RPMI7951 (cell line): ENCODE measurements at regions not wholly inside any gene's neighbourhood (a gene's known extent, or its start where the extent isn't known, plus 50 kb on each side); places are given as distances from the start of the nearest gene placed in this dataset.

Experiments used
- DNase-seq: peaks from one replicate; pipeline ENCODE4 v3.0.0-alpha.2; 2012; ENCODE audit warnings: low read depth

DNA sequence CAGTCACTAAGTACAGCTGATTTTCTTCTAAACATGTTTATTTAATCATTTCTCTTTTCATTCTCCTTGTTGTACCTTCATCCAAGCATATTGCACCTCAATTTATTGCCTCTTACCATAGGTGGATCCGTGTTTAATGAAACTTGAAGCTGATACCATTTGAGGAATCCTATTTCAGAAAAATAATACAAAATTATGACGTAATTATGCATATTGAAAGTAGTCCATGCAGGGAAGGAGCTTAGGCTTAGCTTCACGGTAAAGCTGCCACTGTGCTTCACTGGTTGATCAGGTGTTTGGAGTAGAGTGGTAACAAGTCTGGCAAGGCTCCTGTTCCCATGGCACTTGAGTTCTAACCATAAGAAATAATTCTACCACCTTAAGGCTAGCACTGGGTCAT is 61.0 kb upstream of the CLEC14A start:
- DNase-seq = no peak

- DNase-seq = no peak
Measured at GRCh38 chr14:38311655-38312054, 55.8 kb upstream of the CLEC14A start.

- DNase-seq = no peak
Measured at GRCh38 chr14:38310420-38310995, 54.6 kb upstream of the CLEC14A start.

- no peak for DNase-seq
Measured at GRCh38 chr14:38309522-38310277, 53.8 kb upstream of the CLEC14A start.
